ENCODE measurements at regions not wholly inside any gene's neighbourhood (a gene's known extent, or its start where the extent isn't known, plus 50 kb on each side); places are given as distances from the start of the nearest gene placed in this dataset.

DNA sequence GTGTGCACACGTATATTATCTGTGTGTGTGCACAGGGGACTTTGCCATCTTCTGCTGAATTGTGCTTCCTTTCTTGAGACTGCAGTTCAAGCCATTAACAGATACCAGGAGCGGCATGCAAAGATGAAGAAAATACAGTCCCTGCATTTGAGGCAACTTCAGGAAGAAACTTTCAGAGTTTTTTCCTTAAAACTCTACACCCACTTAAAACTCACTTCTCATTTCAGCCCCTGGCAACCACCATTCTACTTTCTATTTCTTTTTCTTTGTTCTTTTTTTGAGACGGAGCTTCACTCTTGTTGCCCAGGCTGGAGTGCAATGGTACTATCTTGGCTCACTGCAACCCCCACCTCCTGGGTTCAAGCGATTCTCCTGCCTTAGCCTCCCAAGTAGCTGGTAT is 448.9 kb upstream of the ZMIZ1 start:
- TF ChIP-seq, protein P1, sequence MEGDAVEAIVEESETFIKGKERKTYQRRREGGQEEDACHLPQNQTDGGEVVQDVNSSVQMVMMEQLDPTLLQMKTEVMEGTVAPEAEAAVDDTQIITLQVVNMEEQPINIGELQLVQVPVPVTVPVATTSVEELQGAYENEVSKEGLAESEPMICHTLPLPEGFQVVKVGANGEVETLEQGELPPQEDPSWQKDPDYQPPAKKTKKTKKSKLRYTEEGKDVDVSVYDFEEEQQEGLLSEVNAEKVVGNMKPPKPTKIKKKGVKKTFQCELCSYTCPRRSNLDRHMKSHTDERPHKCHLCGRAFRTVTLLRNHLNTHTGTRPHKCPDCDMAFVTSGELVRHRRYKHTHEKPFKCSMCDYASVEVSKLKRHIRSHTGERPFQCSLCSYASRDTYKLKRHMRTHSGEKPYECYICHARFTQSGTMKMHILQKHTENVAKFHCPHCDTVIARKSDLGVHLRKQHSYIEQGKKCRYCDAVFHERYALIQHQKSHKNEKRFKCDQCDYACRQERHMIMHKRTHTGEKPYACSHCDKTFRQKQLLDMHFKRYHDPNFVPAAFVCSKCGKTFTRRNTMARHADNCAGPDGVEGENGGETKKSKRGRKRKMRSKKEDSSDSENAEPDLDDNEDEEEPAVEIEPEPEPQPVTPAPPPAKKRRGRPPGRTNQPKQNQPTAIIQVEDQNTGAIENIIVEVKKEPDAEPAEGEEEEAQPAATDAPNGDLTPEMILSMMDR (conservative IDR thresholded peaks at IDR 0.05; ENCODE audit: low read depth, low read length) = no peak
- TF ChIP-seq EZH2 (IDR thresholded peaks at IDR 0.05; ENCODE audit: low read length, unreplicated experiment) = no peak
- TF ChIP-seq EZH2phosphoT487 (IDR thresholded peaks at IDR 0.05; ENCODE audit: borderline replicate concordance, low read length) = no peak

Measured in PC-3 (cell line).